Lower leg skin (tissue), 4 donors: ENCODE measurements at regions not wholly inside any gene's neighbourhood (a gene's known extent, or its start where the extent isn't known, plus 50 kb on each side); places are given as distances from the start of the nearest gene placed in this dataset.

ENCODE experiments used
- DNase-seq, 2 donors: peaks; one replicate each; pipeline ENCODE4 v3.0.0-alpha.2; 2019; ENCODE audit warnings: low spot score in 2 of 2
- H3K4me3 ChIP-seq: fragments of 200-600 bp; sonication (generic); 2 replicates; pipeline ENCODE4 v1.5.1; 2017; ENCODE audit warnings: mild to moderate bottlenecking, low read depth; ENCODE audit not compliant: poor library complexity, severe bottlenecking
- POLR2A ChIP-seq, 2 donors: fragments of 450-650 bp; IDR thresholded peaks; one replicate each; pipeline ENCODE4 v1.6.1; 2016 to 2017; ENCODE audit warnings: antibody characterized with exemption in 2 of 2, mild to moderate bottlenecking in 1 of 2, moderate library complexity in 1 of 2
- WGBS, 2 donors: methylation state at CpG; one replicate each; pipeline ENCODE4 v1.1.5; 2018; 5-methylcytosine and 5-hydroxymethylcytosine counted together
- intact Hi-C: fragments of 100-400 bp; cut with DNase I; formaldehyde crosslinking; loops from one replicate; pipeline ENCODE4 v1.15.0; 2023; ENCODE audit warnings: low total_unique reads
- TF ChIP-seq, protein P1 (sequence below), 3 donors: fragments of 450-650 bp; IDR thresholded peaks; one replicate each; pipeline ENCODE4 v1.5.1; 2016; ENCODE audit warnings: antibody characterized with exemption in 3 of 3, mild to moderate bottlenecking in 3 of 3, moderate library complexity in 2 of 3

DNA sequence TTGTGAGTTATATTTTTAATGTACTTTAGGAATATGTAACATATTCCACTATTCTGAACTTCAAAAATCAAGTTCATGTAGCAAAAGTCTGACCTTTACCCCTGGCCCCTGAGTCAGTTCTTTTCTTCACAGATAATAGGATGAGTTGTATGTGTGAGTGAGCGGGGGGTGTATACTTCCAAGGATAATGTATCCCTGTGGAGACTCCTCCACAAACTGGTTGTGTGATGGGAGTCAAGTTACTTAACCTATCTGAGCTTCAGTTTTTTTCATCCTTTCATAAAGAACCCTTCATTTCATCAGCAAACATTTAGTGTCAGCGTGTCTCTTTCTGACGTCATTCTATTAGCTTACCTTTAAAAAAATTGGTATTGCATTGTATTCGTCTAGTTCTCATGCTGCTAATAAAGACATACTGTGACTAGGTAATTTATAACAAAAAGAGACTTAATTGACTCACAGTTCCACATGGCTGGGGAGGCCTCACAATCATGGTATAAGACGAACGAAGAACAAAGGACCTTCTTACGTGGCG lies 288.1 kb upstream of the GPC6 start:
- intact Hi-C loops, result no loop called here
- no peak overlapping the region for H3K4me3 ChIP-seq
- WGBS, 2 donors, result 92 to 93% methylated on average over 8 of the region's 8 CpGs
- no peak for TF ChIP-seq POLR2A (IDR thresholded peaks at IDR 0.05)
- TF ChIP-seq, protein P1, sequence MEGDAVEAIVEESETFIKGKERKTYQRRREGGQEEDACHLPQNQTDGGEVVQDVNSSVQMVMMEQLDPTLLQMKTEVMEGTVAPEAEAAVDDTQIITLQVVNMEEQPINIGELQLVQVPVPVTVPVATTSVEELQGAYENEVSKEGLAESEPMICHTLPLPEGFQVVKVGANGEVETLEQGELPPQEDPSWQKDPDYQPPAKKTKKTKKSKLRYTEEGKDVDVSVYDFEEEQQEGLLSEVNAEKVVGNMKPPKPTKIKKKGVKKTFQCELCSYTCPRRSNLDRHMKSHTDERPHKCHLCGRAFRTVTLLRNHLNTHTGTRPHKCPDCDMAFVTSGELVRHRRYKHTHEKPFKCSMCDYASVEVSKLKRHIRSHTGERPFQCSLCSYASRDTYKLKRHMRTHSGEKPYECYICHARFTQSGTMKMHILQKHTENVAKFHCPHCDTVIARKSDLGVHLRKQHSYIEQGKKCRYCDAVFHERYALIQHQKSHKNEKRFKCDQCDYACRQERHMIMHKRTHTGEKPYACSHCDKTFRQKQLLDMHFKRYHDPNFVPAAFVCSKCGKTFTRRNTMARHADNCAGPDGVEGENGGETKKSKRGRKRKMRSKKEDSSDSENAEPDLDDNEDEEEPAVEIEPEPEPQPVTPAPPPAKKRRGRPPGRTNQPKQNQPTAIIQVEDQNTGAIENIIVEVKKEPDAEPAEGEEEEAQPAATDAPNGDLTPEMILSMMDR (IDR thresholded peaks at IDR 0.05), result no peak
- no peak for DNase-seq

DNA sequence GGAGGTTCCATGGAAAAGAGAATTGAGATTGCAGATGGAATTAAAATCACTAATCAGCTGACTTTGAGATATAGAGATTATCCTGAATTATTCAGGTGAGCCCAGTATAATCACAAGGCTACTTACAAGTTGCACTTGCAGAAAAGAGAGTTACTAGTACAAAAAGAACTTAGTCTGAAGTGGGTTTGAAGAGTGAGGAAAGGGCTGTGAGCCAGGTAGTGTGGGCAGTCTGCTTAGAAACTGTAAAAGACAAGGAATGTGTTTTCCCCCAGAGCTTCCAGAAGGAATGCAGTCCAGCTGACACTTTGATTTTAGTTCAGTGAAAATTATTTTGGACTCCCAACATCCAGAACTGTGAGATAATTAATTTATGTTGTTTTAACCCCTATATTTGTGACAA lies 285.4 kb upstream of the GPC6 start:
- TF ChIP-seq POLR2A (IDR thresholded peaks at IDR 0.05), result no peak
- TF ChIP-seq, protein P1 (IDR thresholded peaks at IDR 0.05), result no peak
- DNase-seq, result no peak
- H3K4me3 ChIP-seq, result no peak overlapping the region
- intact Hi-C loops, result no loop called here

DNA sequence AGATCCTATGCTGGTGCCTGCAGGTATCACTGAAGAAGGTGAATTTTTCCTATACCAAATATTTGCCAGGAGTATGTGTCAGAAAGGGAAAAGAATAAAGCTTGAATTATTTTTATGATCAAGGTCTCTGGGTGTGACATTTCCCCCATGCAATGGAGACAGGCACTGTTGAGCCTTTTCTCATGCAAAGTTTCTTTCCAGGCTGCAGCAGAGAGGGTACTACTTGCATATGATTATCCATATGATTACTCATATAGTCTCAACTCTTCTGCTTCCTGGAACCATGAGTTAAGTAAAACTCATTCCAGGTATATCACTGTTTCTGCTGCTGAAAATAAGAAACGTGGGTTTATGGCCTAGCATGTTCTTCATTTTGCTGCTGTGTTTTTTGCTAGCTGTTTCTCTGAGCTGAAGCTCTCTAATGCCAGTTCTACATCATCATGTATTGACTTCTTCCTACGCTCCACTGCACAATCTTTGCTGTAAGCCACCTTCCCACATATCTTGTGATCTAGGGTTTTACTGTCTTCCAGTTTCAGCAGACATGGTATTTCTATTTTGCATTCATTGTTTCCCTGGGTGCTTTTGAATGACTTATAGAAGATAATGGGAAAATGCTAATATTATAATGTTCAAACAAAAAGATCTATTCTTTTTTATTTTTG lies 278.7 kb upstream of the GPC6 start:
- intact Hi-C loops, result no loop called here
- no peak for TF ChIP-seq POLR2A (IDR thresholded peaks at IDR 0.05)
- TF ChIP-seq, protein P1 (IDR thresholded peaks at IDR 0.05), result no peak
- DNase-seq, result no peak
- WGBS, 2 donors, result 74 to 81% methylated on average over 2 of the region's 2 CpGs
- no peak overlapping the region for H3K4me3 ChIP-seq

DNA sequence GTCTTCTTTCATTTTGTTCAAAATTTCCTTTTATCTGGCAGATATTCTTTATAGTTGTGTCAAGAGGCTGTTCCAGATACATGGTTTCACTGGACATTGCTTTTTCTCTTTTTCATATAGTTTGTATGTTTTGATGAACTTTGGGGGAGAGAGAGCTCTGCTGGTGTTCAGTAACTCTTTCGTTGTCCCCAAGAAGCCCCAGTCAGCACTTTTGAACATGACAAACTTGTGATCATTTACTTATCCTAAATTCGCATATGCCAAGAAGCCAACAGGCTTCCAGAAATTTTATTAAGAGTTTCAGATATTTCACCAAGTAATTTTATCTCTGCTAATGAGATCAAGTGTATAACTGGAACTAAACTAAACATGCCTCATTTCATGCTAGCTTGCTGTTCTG lies 275.8 kb upstream of the GPC6 start:
- 85 to 92% methylated on average over 2 of the region's 2 CpGs for WGBS, 2 donors
- no peak overlapping the region for H3K4me3 ChIP-seq
- DNase-seq, result no peak
- intact Hi-C loops, result no loop called here
- TF ChIP-seq POLR2A (IDR thresholded peaks at IDR 0.05), result no peak
- TF ChIP-seq, protein P1 (IDR thresholded peaks at IDR 0.05), result no peak

DNA sequence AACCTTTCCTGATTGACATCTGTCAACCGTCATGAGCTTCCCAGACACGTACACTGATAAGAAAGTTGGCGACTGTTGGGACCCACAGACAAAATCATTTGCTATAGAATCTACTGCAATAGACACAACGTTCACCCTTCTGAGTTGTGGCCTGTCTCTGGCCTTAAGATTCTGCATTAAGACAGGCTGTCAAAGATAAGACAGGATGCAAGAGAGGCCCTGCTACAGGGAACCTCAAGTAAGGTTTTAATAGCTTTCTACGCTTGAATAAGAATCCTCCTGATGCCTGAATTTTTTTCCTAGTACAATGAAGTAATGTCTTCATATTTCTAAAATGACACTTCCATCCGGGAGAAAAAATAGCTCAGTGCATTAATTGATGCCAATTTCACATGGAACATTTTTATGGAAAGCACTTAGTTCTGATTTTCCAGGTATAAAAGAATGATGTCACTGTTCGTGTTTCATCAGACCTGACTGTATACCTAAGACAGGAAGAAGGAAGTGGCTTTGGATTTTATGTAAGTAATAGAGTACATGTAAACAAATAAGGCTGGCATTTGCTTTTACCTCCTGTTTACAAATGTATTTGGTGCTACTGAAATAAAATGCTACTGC lies 275.2 kb upstream of the GPC6 start:
- H3K4me3 ChIP-seq, result no peak overlapping the region
- WGBS, 2 donors, result 65 to 66% methylated on average over 7 of the region's 7 CpGs
- intact Hi-C loops, result no loop called here
- TF ChIP-seq POLR2A (IDR thresholded peaks at IDR 0.05), result no peak
- TF ChIP-seq, protein P1 (IDR thresholded peaks at IDR 0.05), result no peak
- no peak for DNase-seq
